ENCODE measurements at regions not wholly inside any gene's neighbourhood (a gene's known extent, or its start where the extent isn't known, plus 50 kb on each side); places are given as distances from the start of the nearest gene placed in this dataset.

DNA sequence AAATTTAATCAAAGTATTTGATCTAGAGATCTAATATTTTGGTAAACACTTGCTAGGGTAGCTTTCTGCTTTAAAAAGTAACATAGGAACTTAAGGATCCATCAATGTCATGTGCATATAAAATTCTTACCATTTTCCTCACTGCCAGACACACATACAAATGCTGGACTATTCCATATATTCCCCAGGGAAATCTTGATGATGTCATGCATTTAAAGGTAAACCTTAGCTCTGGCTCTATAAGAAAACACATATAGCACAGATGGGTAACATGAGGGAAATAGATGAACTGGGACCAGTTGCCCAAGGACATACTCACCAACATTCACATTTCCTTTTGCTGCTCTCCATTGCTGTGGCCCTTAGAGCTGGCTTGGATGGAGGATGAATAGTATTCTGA is 79.1 kb upstream of the FMNL2 start:
- no peaks in the 10 kb centered on the region for H4K20me1 ChIP-seq (replicated peaks; ENCODE audit: control insufficient read depth, extremely low read depth, insufficient read depth, low read length)
- no peak for TF ChIP-seq POLR2A (IDR thresholded peaks at IDR 0.05; ENCODE audit: low read depth, low read length)
- no peak for TF ChIP-seq EZH2 (IDR thresholded peaks at IDR 0.05; ENCODE audit: borderline replicate concordance, low read depth, low read length, severe bottlenecking)
- TF ChIP-seq JUN (IDR thresholded peaks at IDR 0.05; ENCODE audit: borderline replicate concordance, insufficient read depth, insufficient read length, low read depth), result no peak
- intact Hi-C loops (cut with micrococcal nuclease) (no loop called here), dilution Hi-C loops (cut with MboI; ENCODE audit: extremely low pct_ligation_motif_present, low sequenced_read_pairs) (no loop called here)
- H3K9ac ChIP-seq (replicated peaks; ENCODE audit: extremely low read depth, insufficient read depth, low read length), result no peak overlapping the region
- no TSS peak for BruUV-seq (replicated peaks)
- no peaks in the 10 kb centered on the region for H3K79me2 ChIP-seq (ENCODE audit: control insufficient read depth, insufficient read depth, low read length)
- ChIA-PET POLR2A (no interaction called here), CTCF (interaction anchor here (1.1 kb wide), 1 partner anchor 18 kb away, joined by 3 read pairs; no protein-coding TSS in a partner anchor)
- H3K4me3 ChIP-seq (replicated peaks in 1 of 3; ENCODE audit: insufficient read depth in 1 of 3, low read depth in 1 of 3, low read length in 3 of 3), result no peak overlapping the region
- H3K9me3 ChIP-seq (replicated peaks; ENCODE audit: control insufficient read depth, insufficient read depth, low read length), result no peaks in the 10 kb centered on the region
- no peaks in the 10 kb centered on the region for H3K36me3 ChIP-seq (ENCODE audit: control insufficient read depth in 2 of 2, extremely low read depth in 1 of 2, insufficient read depth in 2 of 2, low read length in 2 of 2)
- H3K4me1 ChIP-seq (ENCODE audit: control insufficient read depth, extremely low read depth, insufficient read depth, low read length), result no peaks in the 10 kb centered on the region
- H3K27me3 ChIP-seq (ENCODE audit: control insufficient read depth in 2 of 2, insufficient read depth in 2 of 2, low read length in 2 of 2), result peaks cover 33 to 35% of the 10 kb centered on the region in 2 experiments
- DNase-seq (ENCODE audit: low read depth, low spot score), result no peak
- no peak for FAIRE-seq
- no peak overlapping the region for H2AFZ ChIP-seq (ENCODE audit: low read depth, low read length)
- no peak overlapping the region for H3K4me2 ChIP-seq (ENCODE audit: insufficient read depth, low read length)
- no peak overlapping the region for H3K27ac ChIP-seq (ENCODE audit: insufficient read depth, low read depth, low read length)
- peaks cover 2% of the 10 kb centered on the region for H3K9me1 ChIP-seq (replicated peaks; ENCODE audit: control insufficient read depth, extremely low read depth, insufficient read depth, low read length)

DNA sequence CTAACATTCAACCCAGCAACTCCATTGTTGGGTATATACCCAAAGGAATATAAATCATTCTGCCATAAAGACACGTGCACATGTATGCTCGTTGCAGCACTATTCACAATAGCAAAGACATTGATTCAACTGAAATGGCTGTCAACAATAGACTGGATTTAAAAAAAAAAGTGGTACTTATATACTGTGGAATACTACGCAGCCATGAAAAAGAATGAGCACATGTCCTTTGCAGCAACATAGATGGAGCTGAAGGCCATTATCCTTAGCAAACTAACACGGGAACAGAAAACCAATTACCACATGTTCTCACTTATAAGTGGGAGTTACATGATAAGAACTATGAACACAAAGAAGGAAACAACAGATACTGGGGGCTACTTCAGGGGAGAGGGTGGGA is 74.0 kb upstream of the FMNL2 start:
- FAIRE-seq, result no peak
- Histone ChIP-seq H3K9ac (replicated peaks; ENCODE audit: extremely low read depth, insufficient read depth, low read length) (no peak overlapping the region), H3K79me2 (ENCODE audit: control insufficient read depth, insufficient read depth, low read length) (no peaks in the 10 kb centered on the region), H2AFZ (ENCODE audit: low read depth, low read length) (no peak overlapping the region), H3K9me1 (replicated peaks; ENCODE audit: control insufficient read depth, extremely low read depth, insufficient read depth, low read length) (peaks cover 2% of the 10 kb centered on the region), H3K4me2 (ENCODE audit: insufficient read depth, low read length) (no peak overlapping the region), H3K27ac (ENCODE audit: insufficient read depth, low read depth, low read length) (no peak overlapping the region), H3K27me3 (ENCODE audit: control insufficient read depth in 2 of 2, insufficient read depth in 2 of 2, low read length in 2 of 2) (peaks cover 9 to 12% of the 10 kb centered on the region in 2 experiments), H3K9me3 (replicated peaks; ENCODE audit: control insufficient read depth, insufficient read depth, low read length) (no peaks in the 10 kb centered on the region), H3K36me3 (ENCODE audit: control insufficient read depth in 2 of 2, extremely low read depth in 1 of 2, insufficient read depth in 2 of 2, low read length in 2 of 2) (no peaks in the 10 kb centered on the region), H3K4me1 (ENCODE audit: control insufficient read depth, extremely low read depth, insufficient read depth, low read length) (no peaks in the 10 kb centered on the region), H4K20me1 (replicated peaks; ENCODE audit: control insufficient read depth, extremely low read depth, insufficient read depth, low read length) (no peaks in the 10 kb centered on the region), H3K4me3 (replicated peaks in 1 of 3; ENCODE audit: insufficient read depth in 1 of 3, low read depth in 1 of 3, low read length in 3 of 3) (no peak overlapping the region)
- DNase-seq (ENCODE audit: low read depth, low spot score), result no peak
- intact Hi-C loops (cut with micrococcal nuclease) (no loop called here), dilution Hi-C loops (cut with MboI; ENCODE audit: extremely low pct_ligation_motif_present, low sequenced_read_pairs) (no loop called here)
- ChIA-PET CTCF (no interaction called here), POLR2A (no interaction called here)
- BruUV-seq (replicated peaks), result no TSS peak
- TF ChIP-seq POLR2AphosphoS5 (IDR thresholded peaks at IDR 0.05; ENCODE audit: insufficient read depth, low read depth, low read length), result no peak
- no peak for TF ChIP-seq GATA2 (IDR thresholded peaks at IDR 0.05; ENCODE audit: insufficient read depth, insufficient read length, low read depth, low read length)
- TF ChIP-seq EZH2 (IDR thresholded peaks at IDR 0.05; ENCODE audit: borderline replicate concordance, low read depth, low read length, severe bottlenecking), result no peak
- TF ChIP-seq POLR2A (IDR thresholded peaks at IDR 0.05; ENCODE audit: low read depth, low read length), result no peak
- TF ChIP-seq FOS (IDR thresholded peaks at IDR 0.05; ENCODE audit: borderline replicate concordance, insufficient read depth, low read length), result no peak
- no peak for TF ChIP-seq JUN (IDR thresholded peaks at IDR 0.05; ENCODE audit: borderline replicate concordance, insufficient read depth, insufficient read length, low read depth)
- no peak for TF ChIP-seq MAX (IDR thresholded peaks at IDR 0.05; ENCODE audit: insufficient read depth, insufficient read length)
- TF ChIP-seq MYC (IDR thresholded peaks at IDR 0.05; ENCODE audit: low read depth, low read length), result no peak
- no peak for TF ChIP-seq CTCF (IDR thresholded peaks at IDR 0.05; ENCODE audit: extremely low read depth in 1 of 2, insufficient read depth in 1 of 2, low read depth in 1 of 2, low read length in 2 of 2)
